Caco-2 (cell line): ENCODE measurements at regions not wholly inside any gene's neighbourhood (a gene's known extent, or its start where the extent isn't known, plus 50 kb on each side); places are given as distances from the start of the nearest gene placed in this dataset.

Source experiments
- BruUV-seq: library from RNA; stranded (reverse); fragments of 400-500 nt; replicated peaks from 2 replicates; lab custom pipeline; 2021; lab: Mats Ljungman, UMichigan
- CTCF ChIA-PET: fragments of 300-600 bp; sonication (Branson Sonifier 250); formaldehyde crosslinking; loops from one replicate; lab custom pipeline; 2022; ENCODE audit warnings: antibody characterized with exemption; lab: Charles Lee
- POLR2A ChIA-PET: fragments of 300-600 bp; sonication (Branson Sonifier 250); formaldehyde crosslinking; loops from one replicate; lab custom pipeline; 2022; ENCODE audit warnings: antibody characterized with exemption; lab: Charles Lee
- DNase-seq, 2 experiments: peaks; one replicate each; pipeline versions ENCODE4 v3.0.0 to v3.0.0-alpha.2; 2020 to 2022
- H3K27me3 ChIP-seq: replicated peaks from 2 replicates; pipeline ENCODE4 v1.6.0; 2011; ENCODE audit warnings: low read length; ENCODE audit not compliant: control insufficient read depth, insufficient read depth
- H3K36me3 ChIP-seq: 2 replicates; pipeline ENCODE4 v1.5.1; 2011; ENCODE audit warnings: low read length; ENCODE audit not compliant: control insufficient read depth, insufficient read depth
- H3K4me1 ChIP-seq: fragments of 250-450 bp; sonication (Bioruptor Pico); 2 replicates; pipeline ENCODE4 v1.5.1; 2020; ENCODE audit warnings: mild to moderate bottlenecking
- H3K4me3 ChIP-seq: 2 replicates; pipeline ENCODE4 v1.5.1; 2011; ENCODE audit warnings: low read depth, mild to moderate bottlenecking, control low read depth, low read length
- H3K9me3 ChIP-seq: fragments of 250-450 bp; sonication (Bioruptor Pico); 2 replicates; pipeline ENCODE4 v1.5.1; 2020; ENCODE audit warnings: mild to moderate bottlenecking, moderate library complexity
- H3K27ac Mint-ChIP-seq: one replicate; pipeline ENCODE4 v1.8.0; 2022; ENCODE audit warnings: mixed read lengths; ENCODE audit not compliant: unreplicated experiment
- H3K27me3 Mint-ChIP-seq: one replicate; pipeline ENCODE4 v1.8.0; 2022; ENCODE audit warnings: mixed read lengths; ENCODE audit not compliant: insufficient read depth, unreplicated experiment
- H3K36me3 Mint-ChIP-seq: one replicate; pipeline ENCODE4 v1.8.0; 2022; ENCODE audit warnings: mild to moderate bottlenecking, mixed read lengths; ENCODE audit not compliant: insufficient read depth, unreplicated experiment
- H3K4me1 Mint-ChIP-seq: one replicate; pipeline ENCODE4 v1.8.0; 2022; ENCODE audit warnings: low read depth, mixed read lengths; ENCODE audit not compliant: unreplicated experiment
- H3K4me3 Mint-ChIP-seq: one replicate; pipeline ENCODE4 v1.8.0; 2022; ENCODE audit warnings: mild to moderate bottlenecking, moderate library complexity, mixed read lengths; ENCODE audit not compliant: unreplicated experiment
- H3K9me3 Mint-ChIP-seq: one replicate; pipeline ENCODE4 v1.8.0; 2022; ENCODE audit warnings: mixed read lengths; ENCODE audit not compliant: unreplicated experiment
- CTCF ChIP-seq, 2 experiments: fragments of 200-600 bp in 1 of 2; IDR thresholded peaks; 1 replicate in 1 of 2; 2 replicates in 1 of 2; pipeline versions ENCODE4 v1.5.1 to v1.8.0; 2011 to 2022; ENCODE audit warnings: antibody characterized with exemption in 1 of 2, control low read depth in 1 of 2, inconsistent platforms in 1 of 2, low read depth in 1 of 2, low read length in 1 of 2, mild to moderate bottlenecking in 1 of 2, moderate library complexity in 1 of 2; ENCODE audit not compliant: insufficient read depth in 1 of 2, severe bottlenecking in 1 of 2, unreplicated experiment in 1 of 2
- intact Hi-C: fragments of 100-400 bp; cut with micrococcal nuclease; formaldehyde crosslinking; loops from one replicate; pipeline ENCODE4 v1.10.0; 2022; ENCODE audit not compliant: unreplicated experiment

GRCh38 chr2:172658945-172659344 is 76.7 kb upstream of the RAPGEF4 start:
- intact Hi-C loops, result no loop called here
- peaks cover 12% of the 10 kb centered on the region for H3K9me3 ChIP-seq
- Mint-ChIP-seq H3K27ac (no peak overlapping the region), H3K9me3 (peaks cover 35% of the 10 kb centered on the region), H3K27me3 (no peaks in the 10 kb centered on the region), H3K36me3 (no peaks in the 10 kb centered on the region), H3K4me1 (no peaks in the 10 kb centered on the region), H3K4me3 (no peak overlapping the region)
- H3K36me3 ChIP-seq, result no peaks in the 10 kb centered on the region
- no peaks in the 10 kb centered on the region for H3K4me1 ChIP-seq
- no TSS peak for BruUV-seq
- CTCF ChIA-PET, result no interaction called here
- DNase-seq, result no peak
- H3K27me3 ChIP-seq, result no peaks in the 10 kb centered on the region
- POLR2A ChIA-PET, result no interaction called here
- TF ChIP-seq CTCF (IDR thresholded peaks at IDR 0.05; ENCODE audit: insufficient read depth in 1 of 2, low read depth in 1 of 2, low read length in 1 of 2, severe bottlenecking in 1 of 2, unreplicated experiment in 1 of 2), result no peak
- no peak overlapping the region for H3K4me3 ChIP-seq

- Histone ChIP-seq H3K36me3 (no peaks in the 10 kb centered on the region), H3K27me3 (no peaks in the 10 kb centered on the region), H3K9me3 (peaks cover 21% of the 10 kb centered on the region), H3K4me3 (no peak overlapping the region), H3K4me1 (no peaks in the 10 kb centered on the region)
- BruUV-seq, result no TSS peak
- H3K27me3 Mint-ChIP-seq, result no peaks in the 10 kb centered on the region
- no peak for TF ChIP-seq CTCF (IDR thresholded peaks at IDR 0.05; ENCODE audit: insufficient read depth in 1 of 2, low read depth in 1 of 2, low read length in 1 of 2, severe bottlenecking in 1 of 2, unreplicated experiment in 1 of 2)
- H3K4me3 Mint-ChIP-seq, result no peak overlapping the region
- ChIA-PET POLR2A (no interaction called here), CTCF (no interaction called here)
- intact Hi-C loops, result no loop called here
- H3K27ac Mint-ChIP-seq, result no peak overlapping the region
- no peaks in the 10 kb centered on the region for H3K36me3 Mint-ChIP-seq
- H3K9me3 Mint-ChIP-seq, result peaks cover 46% of the 10 kb centered on the region
- no peaks in the 10 kb centered on the region for H3K4me1 Mint-ChIP-seq
- no peak for DNase-seq
These were observed 73.5 kb upstream of the RAPGEF4 start for GRCh38 chr2:172662099-172662498.

GRCh38 chr2:172664766-172665165 is 70.9 kb upstream of the RAPGEF4 start:
- Mint-ChIP-seq H3K9me3 (peaks cover 32% of the 10 kb centered on the region), H3K4me1 (no peaks in the 10 kb centered on the region), H3K4me3 (no peak overlapping the region), H3K27ac (no peak overlapping the region), H3K27me3 (no peaks in the 10 kb centered on the region), H3K36me3 (no peaks in the 10 kb centered on the region)
- POLR2A ChIA-PET, result no interaction called here
- no peak for DNase-seq
- CTCF ChIA-PET, result no interaction called here
- H3K4me1 ChIP-seq, result no peaks in the 10 kb centered on the region
- H3K36me3 ChIP-seq, result no peaks in the 10 kb centered on the region
- no peak for TF ChIP-seq CTCF (IDR thresholded peaks at IDR 0.05; ENCODE audit: insufficient read depth in 1 of 2, low read depth in 1 of 2, low read length in 1 of 2, severe bottlenecking in 1 of 2, unreplicated experiment in 1 of 2)
- H3K9me3 ChIP-seq, result peaks cover 12% of the 10 kb centered on the region
- no TSS peak for BruUV-seq
- no peaks in the 10 kb centered on the region for H3K27me3 ChIP-seq
- no peak overlapping the region for H3K4me3 ChIP-seq
- intact Hi-C loops, result no loop called here
